ENCODE measurements at regions not wholly inside any gene's neighbourhood (a gene's known extent, or its start where the extent isn't known, plus 50 kb on each side); places are given as distances from the start of the nearest gene placed in this dataset.
"Not testable (repeated sequence)": the region's sequence is repeated elsewhere in the genome, so short reads cannot be mapped to it uniquely, and the experiment has no call there.

DNA sequence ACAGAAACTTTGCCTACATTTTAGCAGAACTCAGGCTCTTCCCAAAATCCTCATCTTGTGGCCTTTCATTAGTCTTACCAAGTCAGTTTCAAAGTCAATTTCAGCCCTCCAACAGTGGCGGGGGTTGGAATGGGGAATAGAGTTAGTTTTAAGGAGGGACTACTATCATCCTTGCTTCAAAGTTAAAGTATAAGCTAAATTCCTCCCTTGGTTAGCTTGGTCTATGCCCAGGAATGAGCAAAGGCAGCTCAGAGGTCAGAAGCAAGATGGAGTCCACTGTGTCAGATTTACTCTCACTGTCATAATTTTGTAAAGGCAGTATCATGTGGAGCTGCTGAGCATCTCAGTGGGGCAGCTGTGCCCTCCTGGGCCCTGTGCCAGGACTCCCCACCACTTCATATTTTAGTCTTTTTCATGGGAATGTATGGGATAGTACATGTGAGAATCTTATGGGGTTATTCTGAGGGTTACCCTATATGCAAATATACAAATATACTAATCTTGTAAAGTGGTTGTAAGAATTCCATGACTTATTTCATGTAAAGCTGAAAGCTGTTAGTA is 145.2 kb upstream of the MMADHC start:
- no peak for DNase-seq

DNA sequence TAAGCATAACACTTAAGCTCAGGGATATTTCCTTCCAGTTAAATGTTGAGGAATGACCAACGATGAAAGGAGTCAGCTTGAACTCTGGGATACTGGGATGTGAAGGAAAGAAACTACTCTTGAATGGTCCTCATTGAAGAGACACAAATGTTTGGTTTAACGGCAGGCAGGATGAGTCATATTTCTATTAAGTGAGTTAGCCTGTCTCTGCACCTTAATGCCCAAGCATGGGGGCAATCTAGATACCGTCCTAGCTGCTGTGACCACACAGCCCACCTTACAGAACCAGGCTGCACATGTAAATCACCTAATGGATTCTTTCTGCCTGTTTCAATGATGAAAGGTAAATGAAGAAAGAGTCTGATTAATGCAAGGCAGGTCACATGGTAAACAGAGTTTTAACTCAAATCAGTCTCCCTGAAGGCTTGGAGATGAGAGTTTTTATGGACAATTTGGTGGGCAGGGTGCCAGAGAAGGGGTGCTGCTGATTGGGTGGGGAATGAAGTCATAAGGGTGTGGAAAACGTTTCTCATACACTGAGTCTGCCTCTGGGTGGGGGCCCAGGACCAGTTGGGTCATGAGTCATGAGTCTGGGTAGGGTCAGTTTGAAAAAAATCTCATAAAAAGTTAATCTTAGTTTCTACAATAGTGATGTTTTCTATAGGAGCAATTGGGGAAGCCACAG is 144.6 kb upstream of the MMADHC start:
- peak; percentile 82 for DNase-seq

GRCh38 chr2:149731079-149731478 is 143.5 kb upstream of the MMADHC start:
- DNase-seq, result no peak

- no peak for DNase-seq
Observed at GRCh38 chr2:149729586-149729985, 142.0 kb upstream of the MMADHC start.

GRCh38 chr2:149727927-149728326 is 140.4 kb upstream of the MMADHC start:
- DNase-seq, result no peak

DNA sequence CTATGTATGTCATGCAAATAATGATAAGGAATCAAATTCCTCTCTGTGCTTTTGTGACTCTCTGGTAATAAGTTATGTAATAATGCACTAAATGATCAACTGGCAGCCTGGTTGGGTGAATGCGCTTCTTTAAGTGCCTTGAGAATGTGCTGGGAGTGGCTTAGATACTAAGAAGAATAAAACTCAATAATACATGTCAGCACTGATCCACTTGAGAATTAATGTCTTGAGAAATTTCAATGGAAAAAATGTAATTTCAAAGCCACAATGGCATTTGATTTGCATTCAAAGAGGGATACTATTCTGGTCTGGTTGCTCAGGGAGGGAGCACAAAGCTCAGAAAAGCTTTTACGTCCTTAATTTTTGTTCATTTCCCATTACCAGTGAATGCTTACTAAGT is 137.7 kb upstream of the MMADHC start:
- no peak for DNase-seq

DNA sequence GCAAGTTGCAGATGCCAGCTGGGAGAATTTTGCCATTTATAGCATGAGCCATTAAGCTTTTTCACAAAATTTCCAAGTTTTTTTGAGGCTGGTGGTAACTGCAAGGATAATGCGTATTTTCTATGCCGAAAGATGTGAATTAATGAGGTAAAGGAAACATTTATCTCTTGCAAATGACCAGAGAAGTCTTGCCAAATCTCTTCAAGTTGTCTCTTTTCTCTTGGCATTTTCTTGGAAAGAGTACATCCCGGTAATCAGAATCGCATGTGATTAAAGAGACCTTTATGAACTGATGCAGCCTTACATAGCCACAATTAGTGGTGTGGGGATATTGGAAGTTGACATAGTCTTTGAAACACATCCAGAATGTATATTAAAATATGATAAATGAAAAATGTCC is 136.5 kb upstream of the MMADHC start:
- no peak for DNase-seq

- no peak for DNase-seq
Observed at GRCh38 chr2:149720615-149721014, 133.0 kb upstream of the MMADHC start.

DNA sequence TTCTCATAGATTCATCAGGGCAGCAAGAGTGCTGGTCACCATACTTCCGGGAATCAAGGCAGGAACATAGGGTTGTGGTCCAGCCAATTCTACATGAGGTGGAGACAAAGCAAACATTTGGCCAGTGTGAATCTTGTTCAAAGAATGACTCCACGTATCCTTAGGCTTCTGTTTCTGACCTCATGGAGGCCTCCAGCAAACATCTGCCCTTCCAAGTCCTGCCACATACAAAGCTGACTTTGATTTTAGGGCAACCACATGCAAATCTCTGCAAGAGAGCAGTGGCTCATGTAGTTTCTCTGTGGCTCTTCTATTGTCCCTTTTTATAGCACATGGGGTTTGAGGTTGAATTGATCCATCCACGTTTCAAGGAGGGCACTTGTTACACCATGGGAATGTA is 132.1 kb upstream of the MMADHC start:
- DNase-seq, result no peak

GRCh38 chr2:149716687-149717086 is 129.1 kb upstream of the MMADHC start:
- no peak for DNase-seq

- no peak for DNase-seq
Observed at GRCh38 chr2:149715894-149716293, 128.3 kb upstream of the MMADHC start.

GRCh38 chr2:149715005-149715592 is 127.5 kb upstream of the MMADHC start:
- no peak for DNase-seq

GRCh38 chr2:149709496-149710263 is 122.1 kb upstream of the MMADHC start:
- no peak for DNase-seq

DNA sequence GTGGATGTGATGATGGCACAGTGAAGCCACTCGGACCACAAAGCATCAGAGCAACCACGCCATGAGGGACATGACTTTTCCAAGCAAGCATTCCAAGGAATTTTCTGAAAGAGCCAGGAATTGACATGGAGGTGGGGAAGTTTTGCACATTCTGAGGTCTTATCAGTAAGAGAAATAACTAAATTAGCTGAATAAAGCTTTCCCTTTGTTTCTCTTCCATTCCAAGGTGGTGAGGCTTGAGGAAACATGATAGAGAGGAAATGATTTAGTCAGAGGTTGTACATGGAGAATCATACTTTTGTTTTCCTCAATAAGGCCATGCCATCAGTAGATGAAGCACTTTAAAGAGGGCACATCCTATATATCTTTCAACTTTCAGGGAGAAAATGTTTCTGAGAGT is 115.7 kb upstream of the MMADHC start:
- no peak for DNase-seq

GRCh38 chr2:149702571-149702970 is 115.0 kb upstream of the MMADHC start:
- DNase-seq, result no peak

DNA sequence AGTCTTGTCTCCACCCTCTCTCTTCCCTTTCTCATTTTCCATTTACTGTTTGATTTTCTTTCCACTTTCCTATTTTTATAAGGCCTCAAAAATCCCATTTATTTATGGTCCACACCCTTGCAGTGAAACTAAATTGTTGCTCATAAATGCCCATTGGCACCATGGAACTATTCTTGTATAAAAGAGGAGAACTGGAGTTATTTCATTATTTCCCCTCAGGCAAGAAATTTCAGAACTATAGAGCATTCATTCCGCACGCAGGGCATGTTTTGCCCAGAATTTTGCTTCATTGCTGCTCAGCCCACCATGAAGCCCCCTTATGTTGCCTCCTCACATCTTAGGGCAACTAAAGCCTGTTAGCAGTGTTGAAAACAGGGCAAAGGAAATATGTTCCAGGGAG is 113.7 kb upstream of the MMADHC start:
- DNase-seq, result no peak

- DNase-seq, result no peak
Observed at GRCh38 chr2:149692961-149693396, 105.4 kb upstream of the MMADHC start.

DNA sequence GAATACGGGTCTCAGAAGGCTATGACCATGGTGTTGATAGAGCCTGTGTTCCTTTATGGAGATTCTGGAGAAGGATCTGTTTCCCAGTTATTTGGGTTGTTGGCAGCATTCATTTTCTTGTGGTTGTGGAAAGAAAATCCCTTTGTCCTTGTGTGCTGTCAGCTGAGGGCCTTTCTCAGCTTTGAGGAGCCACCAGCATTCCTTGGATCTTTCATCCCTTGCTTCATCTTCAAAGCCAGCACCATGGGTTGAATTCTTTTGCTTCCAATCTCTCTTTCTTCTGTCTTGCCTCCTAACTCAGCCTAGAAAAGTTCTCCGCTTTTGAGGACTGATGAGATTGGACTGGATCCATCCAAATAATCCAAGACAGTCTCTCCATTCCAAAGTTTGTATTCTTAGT is 103.2 kb upstream of the MMADHC start:
- no peak for DNase-seq

DNA sequence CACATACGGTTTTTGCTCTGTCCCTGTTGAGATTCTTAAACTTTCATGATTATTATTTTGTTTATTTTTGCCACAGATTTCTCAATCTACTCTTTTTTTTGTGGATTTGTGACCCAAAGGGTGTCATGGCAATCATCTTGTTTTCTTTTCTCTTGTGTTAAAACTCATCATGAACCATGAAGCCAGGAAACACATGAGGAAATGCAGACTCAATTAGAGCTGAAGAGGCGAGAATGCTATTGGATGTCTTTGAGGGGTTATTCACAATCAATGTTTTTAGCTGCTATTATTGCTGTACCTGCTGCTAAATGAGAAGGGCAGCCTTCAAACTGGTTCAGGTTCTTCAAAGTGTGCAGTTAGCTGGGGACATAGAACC is 99.5 kb upstream of the MMADHC start:
- DNase-seq, result no peak

DNA sequence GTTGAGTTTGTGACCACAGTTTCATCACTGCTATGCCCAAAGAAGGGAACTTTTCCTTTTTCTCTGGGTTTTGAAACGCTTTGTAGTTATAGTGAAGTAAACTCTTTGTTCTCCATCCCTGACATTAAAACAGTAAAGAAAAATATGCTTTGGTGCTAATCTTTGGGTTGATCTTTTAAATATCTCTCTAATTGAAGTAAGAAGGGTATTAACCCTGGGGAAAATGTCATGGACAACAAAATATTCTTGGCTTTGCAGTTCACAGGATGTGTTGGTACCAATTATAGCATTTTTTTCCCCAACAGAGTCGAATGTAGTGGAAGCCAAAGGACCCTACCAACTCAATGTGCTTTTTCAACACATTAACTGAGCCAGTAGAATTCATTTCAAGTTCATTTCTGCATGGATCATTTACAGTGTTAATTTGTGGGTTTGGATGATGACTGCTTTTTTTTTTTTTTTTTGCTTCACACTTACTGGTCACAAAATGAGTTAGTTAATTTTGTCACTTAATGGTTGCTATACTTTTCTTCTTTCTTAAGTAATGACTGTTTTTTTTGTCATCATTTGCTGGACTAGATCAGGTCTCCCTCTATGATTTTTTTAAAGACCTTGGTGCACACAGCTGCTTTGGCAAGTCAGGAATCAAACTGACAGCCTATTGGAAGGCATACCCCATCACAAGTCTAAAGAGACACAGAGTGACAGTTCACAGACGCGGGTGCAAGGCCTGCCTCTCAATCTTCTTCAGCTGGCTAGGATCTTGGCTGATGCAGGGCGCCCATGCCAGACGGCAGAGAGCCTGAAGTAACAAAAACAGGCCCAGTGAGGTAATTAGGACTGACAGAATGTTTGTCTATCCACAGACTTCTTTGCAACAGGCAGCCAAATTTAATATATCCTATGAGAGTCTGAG is 98.8 kb upstream of the MMADHC start:
- DNase-seq, result no peak

GRCh38 chr2:149685401-149685800 is 97.8 kb upstream of the MMADHC start:
- DNase-seq, result not testable (repeated sequence)

- no peak for DNase-seq
Observed at GRCh38 chr2:149679286-149679685, 91.7 kb upstream of the MMADHC start.

DNA sequence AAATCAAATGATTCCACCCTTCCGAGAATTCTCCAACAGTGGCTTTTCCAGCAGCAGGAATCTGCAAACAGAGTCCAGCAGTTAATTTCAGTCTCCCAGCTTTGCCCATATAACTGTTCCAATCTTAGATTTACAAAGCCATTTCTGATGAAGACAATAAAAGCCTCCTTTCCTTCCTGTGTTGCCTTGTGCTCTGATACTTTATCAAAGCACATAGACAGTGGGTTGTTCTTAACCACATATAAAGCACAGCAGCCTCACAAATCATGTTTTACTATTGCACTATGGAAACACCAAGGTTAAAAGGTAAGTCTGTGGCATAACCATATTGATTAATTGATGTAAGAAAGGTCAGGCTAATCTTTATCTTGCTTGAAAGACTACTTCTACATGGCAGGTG is 89.8 kb upstream of the MMADHC start:
- DNase-seq, result no peak

Data from T1000 (cell line).